ENCODE measurements at regions not wholly inside any gene's neighbourhood (a gene's known extent, or its start where the extent isn't known, plus 50 kb on each side); places are given as distances from the start of the nearest gene placed in this dataset.

- TF ChIP-seq, protein P1, sequence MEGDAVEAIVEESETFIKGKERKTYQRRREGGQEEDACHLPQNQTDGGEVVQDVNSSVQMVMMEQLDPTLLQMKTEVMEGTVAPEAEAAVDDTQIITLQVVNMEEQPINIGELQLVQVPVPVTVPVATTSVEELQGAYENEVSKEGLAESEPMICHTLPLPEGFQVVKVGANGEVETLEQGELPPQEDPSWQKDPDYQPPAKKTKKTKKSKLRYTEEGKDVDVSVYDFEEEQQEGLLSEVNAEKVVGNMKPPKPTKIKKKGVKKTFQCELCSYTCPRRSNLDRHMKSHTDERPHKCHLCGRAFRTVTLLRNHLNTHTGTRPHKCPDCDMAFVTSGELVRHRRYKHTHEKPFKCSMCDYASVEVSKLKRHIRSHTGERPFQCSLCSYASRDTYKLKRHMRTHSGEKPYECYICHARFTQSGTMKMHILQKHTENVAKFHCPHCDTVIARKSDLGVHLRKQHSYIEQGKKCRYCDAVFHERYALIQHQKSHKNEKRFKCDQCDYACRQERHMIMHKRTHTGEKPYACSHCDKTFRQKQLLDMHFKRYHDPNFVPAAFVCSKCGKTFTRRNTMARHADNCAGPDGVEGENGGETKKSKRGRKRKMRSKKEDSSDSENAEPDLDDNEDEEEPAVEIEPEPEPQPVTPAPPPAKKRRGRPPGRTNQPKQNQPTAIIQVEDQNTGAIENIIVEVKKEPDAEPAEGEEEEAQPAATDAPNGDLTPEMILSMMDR (CRISPR knock-in tag; IDR thresholded peaks at IDR 0.05) = no peak
- TF ChIP-seq ZSCAN25 (CRISPR knock-in tag; IDR thresholded peaks at IDR 0.05) = no peak
- TF ChIP-seq SALL1 (CRISPR knock-in tag; IDR thresholded peaks at IDR 0.05) = no peak
- no peak for TF ChIP-seq ZNF589 (CRISPR knock-in tag; conservative IDR thresholded peaks at IDR 0.05)
Measured at GRCh38 chr11:109859045-109859724, 234.0 kb upstream of the ZC3H12C start.

Measured in HepG2 (cell line).